Testis (tissue), 2 donors: ENCODE measurements at regions not wholly inside any gene's neighbourhood (a gene's known extent, or its start where the extent isn't known, plus 50 kb on each side); places are given as distances from the start of the nearest gene placed in this dataset.
"Not testable (repeated sequence)": the region's sequence is repeated elsewhere in the genome, so short reads cannot be mapped to it uniquely, and the experiment has no call there.

Source experiments
- DNase-seq: peaks from one replicate; pipeline ENCODE4 v3.0.0-alpha.2; 2019
- H3K27ac ChIP-seq, 2 donors: fragments of 200-600 bp; sonication (generic); one replicate each; pipeline ENCODE4 v1.5.1; 2019
- H3K27me3 ChIP-seq: fragments of 200-600 bp; sonication (generic); one replicate; pipeline ENCODE4 v1.5.1; 2019
- H3K36me3 ChIP-seq: fragments of 200-600 bp; sonication (generic); one replicate; pipeline ENCODE4 v1.5.1; 2017; ENCODE audit warnings: low read depth; ENCODE audit errors: missing control alignments
- H3K4me1 ChIP-seq: fragments of 200-600 bp; sonication (generic); one replicate; pipeline ENCODE4 v1.5.1; 2019
- H3K4me3 ChIP-seq, 2 donors: fragments of 200-600 bp; sonication (generic); one replicate each; pipeline ENCODE4 v1.5.1; 2017 to 2019
- H3K9me3 ChIP-seq: fragments of 200-600 bp; sonication (generic); one replicate; pipeline ENCODE4 v1.5.1; 2017
- POLR2A ChIP-seq: fragments of 450-650 bp; IDR thresholded peaks from one replicate; pipeline ENCODE4 v1.6.1; 2017; ENCODE audit warnings: antibody characterized with exemption, mild to moderate bottlenecking, moderate library complexity
- WGBS, 2 donors: methylation state at CpG; one replicate each; pipeline ENCODE4 v1.1.5; 2018; 5-methylcytosine and 5-hydroxymethylcytosine counted together
- intact Hi-C: fragments of 100-400 bp; cut with DNase I; formaldehyde crosslinking; loops from one replicate; pipeline ENCODE4 v1.15.1; 2023; ENCODE audit warnings: low total_unique reads
- TF ChIP-seq, protein P1 (sequence below), 3 experiments: fragments of 450-650 bp in 2 of 3; fragments of 200-600 bp in 1 of 3; sonication (generic) in 1 of 3; IDR thresholded peaks; one replicate each; pipeline ENCODE4 v1.5.1; 2016 to 2019; ENCODE audit warnings: antibody characterized with exemption in 3 of 3, mild to moderate bottlenecking in 2 of 3, moderate library complexity in 1 of 3

GRCh38 chr13:82070416-82070815 lies 1729.5 kb upstream of the SPRY2 start:
- H3K36me3 ChIP-seq = no peaks in the 10 kb centered on the region
- no peak for TF ChIP-seq POLR2A
- TF ChIP-seq, protein P1, sequence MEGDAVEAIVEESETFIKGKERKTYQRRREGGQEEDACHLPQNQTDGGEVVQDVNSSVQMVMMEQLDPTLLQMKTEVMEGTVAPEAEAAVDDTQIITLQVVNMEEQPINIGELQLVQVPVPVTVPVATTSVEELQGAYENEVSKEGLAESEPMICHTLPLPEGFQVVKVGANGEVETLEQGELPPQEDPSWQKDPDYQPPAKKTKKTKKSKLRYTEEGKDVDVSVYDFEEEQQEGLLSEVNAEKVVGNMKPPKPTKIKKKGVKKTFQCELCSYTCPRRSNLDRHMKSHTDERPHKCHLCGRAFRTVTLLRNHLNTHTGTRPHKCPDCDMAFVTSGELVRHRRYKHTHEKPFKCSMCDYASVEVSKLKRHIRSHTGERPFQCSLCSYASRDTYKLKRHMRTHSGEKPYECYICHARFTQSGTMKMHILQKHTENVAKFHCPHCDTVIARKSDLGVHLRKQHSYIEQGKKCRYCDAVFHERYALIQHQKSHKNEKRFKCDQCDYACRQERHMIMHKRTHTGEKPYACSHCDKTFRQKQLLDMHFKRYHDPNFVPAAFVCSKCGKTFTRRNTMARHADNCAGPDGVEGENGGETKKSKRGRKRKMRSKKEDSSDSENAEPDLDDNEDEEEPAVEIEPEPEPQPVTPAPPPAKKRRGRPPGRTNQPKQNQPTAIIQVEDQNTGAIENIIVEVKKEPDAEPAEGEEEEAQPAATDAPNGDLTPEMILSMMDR (IDR thresholded peaks at IDR 0.05) = no peak
- WGBS, 2 donors = 50 to 68% methylated on average over 1 of the region's 1 CpG
- H3K4me1 ChIP-seq = no peaks in the 10 kb centered on the region
- H3K4me3 ChIP-seq = no peak overlapping the region
- no peaks in the 10 kb centered on the region for H3K27me3 ChIP-seq
- intact Hi-C loops = no loop called here
- no peaks in the 10 kb centered on the region for H3K9me3 ChIP-seq
- H3K27ac ChIP-seq = no peak overlapping the region
- DNase-seq = no peak

DNA sequence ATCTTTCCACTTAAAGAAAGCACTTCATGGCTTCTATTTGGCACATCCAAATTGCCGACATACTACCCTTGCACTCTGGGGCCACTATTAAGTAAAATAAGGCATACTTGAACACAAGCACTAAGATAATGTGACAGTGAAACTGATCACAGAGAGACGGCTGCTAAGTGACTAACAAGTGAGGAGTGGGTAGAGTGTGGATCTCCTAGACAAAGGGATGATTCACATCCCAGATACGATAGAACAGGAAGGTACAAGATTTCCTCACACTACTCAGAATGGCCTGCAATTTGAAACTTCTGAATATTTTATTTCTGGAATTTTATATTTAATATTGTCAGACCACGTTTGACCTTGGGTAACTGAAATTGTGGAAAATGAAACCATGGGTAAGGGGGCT lies 1721.8 kb upstream of the SPRY2 start:
- no peaks in the 10 kb centered on the region for H3K9me3 ChIP-seq
- H3K4me3 ChIP-seq = no peak overlapping the region
- 75 to 86% methylated on average over 4 of the region's 4 CpGs for WGBS, 2 donors
- DNase-seq = no peak
- no peak overlapping the region for H3K27ac ChIP-seq
- no peaks in the 10 kb centered on the region for H3K4me1 ChIP-seq
- H3K36me3 ChIP-seq = no peaks in the 10 kb centered on the region
- TF ChIP-seq, protein P1 (IDR thresholded peaks at IDR 0.05) = no peak
- TF ChIP-seq POLR2A = no peak
- intact Hi-C loops = no loop called here
- no peaks in the 10 kb centered on the region for H3K27me3 ChIP-seq

GRCh38 chr13:82058364-82058763 lies 1717.4 kb upstream of the SPRY2 start:
- Histone ChIP-seq H3K27ac (no peak overlapping the region), H3K4me1 (no peaks in the 10 kb centered on the region), H3K4me3 (no peak overlapping the region), H3K36me3 (no peaks in the 10 kb centered on the region), H3K27me3 (no peaks in the 10 kb centered on the region), H3K9me3 (no peaks in the 10 kb centered on the region)
- TF ChIP-seq POLR2A = no peak
- TF ChIP-seq, protein P1 (IDR thresholded peaks at IDR 0.05) = no peak
- intact Hi-C loops = no loop called here
- WGBS, 2 donors = 85 to 86% methylated on average over 2 of the region's 2 CpGs
- no peak for DNase-seq

GRCh38 chr13:82045316-82045715 lies 1704.4 kb upstream of the SPRY2 start:
- intact Hi-C loops, H3K27ac ChIP-seq, H3K4me1 ChIP-seq, H3K9me3 ChIP-seq, H3K27me3 ChIP-seq, H3K4me3 ChIP-seq, H3K36me3 ChIP-seq, DNase-seq: not testable (repeated sequence)
- 92 to 94% methylated on average over 14 to 23 of the region's 23 CpGs for WGBS, 2 donors

- H3K4me3 ChIP-seq = no peak overlapping the region
- intact Hi-C loops = no loop called here
- H3K9me3 ChIP-seq = no peaks in the 10 kb centered on the region
- H3K4me1 ChIP-seq = no peaks in the 10 kb centered on the region
- H3K27me3 ChIP-seq = no peaks in the 10 kb centered on the region
- DNase-seq = no peak
- TF ChIP-seq, protein P1 (IDR thresholded peaks at IDR 0.05) = no peak
- no peak for TF ChIP-seq POLR2A
- no peak overlapping the region for H3K27ac ChIP-seq
- H3K36me3 ChIP-seq = no peaks in the 10 kb centered on the region
- 63 to 70% methylated on average over 1 of the region's 1 CpG for WGBS, 2 donors
These were observed 1695.7 kb upstream of the SPRY2 start for GRCh38 chr13:82036602-82037001.
